ENCODE measurements at regions not wholly inside any gene's neighbourhood (a gene's known extent, or its start where the extent isn't known, plus 50 kb on each side); places are given as distances from the start of the nearest gene placed in this dataset.

- no peak overlapping the region for H3K4me3 ChIP-seq (ENCODE audit: low read depth, low read length)
- TF ChIP-seq CTCF (IDR thresholded peaks at IDR 0.05; ENCODE audit: insufficient read depth, low read depth, low read length, missing control alignments), result no peak
- DNase-seq (ENCODE audit: low read depth), result peak; percentile 3
Observed at GRCh38 chr5:5613261-5613990, 190.9 kb downstream of the ICE1 start.

GRCh38 chr5:5612096-5612495 is 189.6 kb downstream of the ICE1 start:
- no peak for TF ChIP-seq CTCF (IDR thresholded peaks at IDR 0.05; ENCODE audit: insufficient read depth, low read depth, low read length, missing control alignments)
- no peak for DNase-seq (ENCODE audit: low read depth)
- H3K4me3 ChIP-seq (ENCODE audit: low read depth, low read length), result no peak overlapping the region

- no peak for TF ChIP-seq CTCF (IDR thresholded peaks at IDR 0.05; ENCODE audit: insufficient read depth, low read depth, low read length, missing control alignments)
- H3K4me3 ChIP-seq (ENCODE audit: low read depth, low read length), result no peak overlapping the region
- DNase-seq (ENCODE audit: low read depth), result no peak
Observed at GRCh38 chr5:5609935-5610334, 187.5 kb downstream of the ICE1 start.

- no peak for TF ChIP-seq CTCF (IDR thresholded peaks at IDR 0.05; ENCODE audit: insufficient read depth, low read depth, low read length, missing control alignments)
- DNase-seq (ENCODE audit: low read depth), result no peak
- H3K4me3 ChIP-seq (ENCODE audit: low read depth, low read length), result no peak overlapping the region
Observed at GRCh38 chr5:5605170-5605764, 182.8 kb downstream of the ICE1 start.

GRCh38 chr5:5602554-5602953 is 180.1 kb downstream of the ICE1 start:
- TF ChIP-seq CTCF (IDR thresholded peaks at IDR 0.05; ENCODE audit: insufficient read depth, low read depth, low read length, missing control alignments), result no peak
- DNase-seq (ENCODE audit: low read depth), result no peak
- no peak overlapping the region for H3K4me3 ChIP-seq (ENCODE audit: low read depth, low read length)

GRCh38 chr5:5598547-5599113 is 176.2 kb downstream of the ICE1 start:
- TF ChIP-seq CTCF (IDR thresholded peaks at IDR 0.05; ENCODE audit: insufficient read depth, low read depth, low read length, missing control alignments), result no peak
- H3K4me3 ChIP-seq (ENCODE audit: low read depth, low read length), result no peak overlapping the region
- no peak for DNase-seq (ENCODE audit: low read depth)
